CD4-positive, alpha-beta T cell (primary cell): ENCODE measurements at regions not wholly inside any gene's neighbourhood (a gene's known extent, or its start where the extent isn't known, plus 50 kb on each side); places are given as distances from the start of the nearest gene placed in this dataset.

Experiments
- ATAC-seq: fragments of 200-7000 bp; cut with Tn5 transposase; one replicate; pipeline ENCODE4 v1.10.0; 2022; ENCODE audit warnings: mild to moderate bottlenecking; ENCODE audit not compliant: poor library complexity
- CTCF ChIA-PET: fragments of 350-600 bp; sonication (Branson Sonifier 250); formaldehyde crosslinking; loops from one replicate; lab custom pipeline; 2021; ENCODE audit warnings: antibody characterized with exemption, inconsistent platforms; lab: Charles Lee
- POLR2A ChIA-PET: fragments of 350-600 bp; sonication (Branson Sonifier 250); formaldehyde crosslinking; loops from one replicate; lab custom pipeline; 2021; ENCODE audit warnings: antibody characterized with exemption, inconsistent platforms; lab: Charles Lee
- DNase-seq, 14 experiments: peaks; one replicate each; pipeline ENCODE4 v3.0.0-alpha.2; 2013 to 2020; ENCODE audit warnings: mixed read lengths in 2 of 14
- H3K27ac ChIP-seq, 2 donors: one replicate each; pipeline versions ENCODE4 v1.5.1 to v1.7.0; 2013; ENCODE audit warnings: low read length in 2 of 2, low read depth in 1 of 2, mild to moderate bottlenecking in 1 of 2
- H3K27me3 ChIP-seq, 2 experiments: 1 replicate in 1 of 2; 2 replicates in 1 of 2; pipeline versions ENCODE4 v1.6.1 to v1.7.0; 2013; ENCODE audit warnings: low read length in 2 of 2, control low read depth in 1 of 2, mild to moderate bottlenecking in 1 of 2, moderate library complexity in 1 of 2; ENCODE audit not compliant: insufficient read depth in 2 of 2, control insufficient read depth in 1 of 2
- H3K36me3 ChIP-seq: one replicate; pipeline ENCODE4 v1.6.1; 2013; ENCODE audit warnings: low read length, control low read depth; ENCODE audit not compliant: insufficient read depth
- H3K4me1 ChIP-seq: one replicate; pipeline ENCODE4 v1.6.1; 2013; ENCODE audit warnings: low read length, control low read depth; ENCODE audit not compliant: insufficient read depth
- H3K4me3 ChIP-seq: one replicate; pipeline ENCODE4 v1.5.1; 2013; ENCODE audit warnings: mild to moderate bottlenecking, low read length, moderate library complexity
- H3K9me3 ChIP-seq, 2 experiments: 1 replicate in 1 of 2; 2 replicates in 1 of 2; pipeline versions ENCODE4 v1.6.1 to v1.7.0; 2013; ENCODE audit warnings: low read length in 2 of 2, mild to moderate bottlenecking in 2 of 2, control low read depth in 1 of 2, moderate library complexity in 1 of 2; ENCODE audit not compliant: control insufficient read depth in 1 of 2, insufficient read depth in 1 of 2
- H3K27ac Mint-ChIP-seq: one replicate; pipeline ENCODE4 v1.8.0; 2020; ENCODE audit warnings: mixed read lengths
- H3K27me3 Mint-ChIP-seq: one replicate; pipeline ENCODE4 v1.8.0; 2021; ENCODE audit warnings: mixed read lengths
- H3K36me3 Mint-ChIP-seq: one replicate; pipeline ENCODE4 v1.8.0; 2021; ENCODE audit warnings: low read depth, mixed read lengths
- H3K4me1 Mint-ChIP-seq: one replicate; pipeline ENCODE4 v1.8.0; 2021; ENCODE audit warnings: low read depth, mixed read lengths
- H3K4me3 Mint-ChIP-seq: one replicate; pipeline ENCODE4 v1.8.0; 2020; ENCODE audit warnings: mild to moderate bottlenecking, mixed read lengths
- H3K9me3 Mint-ChIP-seq: one replicate; pipeline ENCODE4 v1.8.0; 2020; ENCODE audit warnings: mixed read lengths
- CTCF ChIP-seq: fragments of 200-600 bp; IDR thresholded peaks from one replicate; pipeline ENCODE4 v1.8.0; 2022; ENCODE audit warnings: antibody characterized with exemption, mild to moderate bottlenecking
- intact Hi-C, 2 experiments: fragments of 100-400 bp; cut with DNase I in 1 of 2; cut with micrococcal nuclease in 1 of 2; formaldehyde crosslinking; loops; one replicate each; pipeline versions ENCODE4 v1.15.1 to v1.9.0; 2023 to 2025; cut with DNase I, micrococcal nuclease

- Histone ChIP-seq H3K36me3 (no peaks in the 10 kb centered on the region), H3K4me3 (no peak overlapping the region), H3K27me3 (no peaks in the 10 kb centered on the region), H3K27ac (no peak overlapping the region), H3K4me1 (no peaks in the 10 kb centered on the region), H3K9me3 (no peaks in the 10 kb centered on the region)
- intact Hi-C loops, result no loop called here
- Mint-ChIP-seq H3K4me3 (no peak overlapping the region), H3K4me1 (no peaks in the 10 kb centered on the region), H3K27ac (no peak overlapping the region), H3K36me3 (no peaks in the 10 kb centered on the region), H3K9me3 (peaks cover 4% of the 10 kb centered on the region), H3K27me3 (no peaks in the 10 kb centered on the region)
- ChIA-PET CTCF (no interaction called here), POLR2A (no interaction called here)
- TF ChIP-seq CTCF, result no peak
- ATAC-seq (no peak), DNase-seq (no peak)
Measured at GRCh38 chr3:158976966-158977365, 175.1 kb downstream of the MFSD1 start.

- Mint-ChIP-seq H3K27ac (no peak overlapping the region), H3K36me3 (no peaks in the 10 kb centered on the region), H3K4me1 (no peaks in the 10 kb centered on the region), H3K4me3 (no peak overlapping the region), H3K9me3 (peaks cover 2% of the 10 kb centered on the region), H3K27me3 (no peaks in the 10 kb centered on the region)
- ChIA-PET CTCF (no interaction called here), POLR2A (no interaction called here)
- Histone ChIP-seq H3K27ac (no peak overlapping the region), H3K9me3 (no peaks in the 10 kb centered on the region), H3K27me3 (no peaks in the 10 kb centered on the region), H3K36me3 (no peaks in the 10 kb centered on the region), H3K4me3 (no peak overlapping the region), H3K4me1 (no peaks in the 10 kb centered on the region)
- no peak for TF ChIP-seq CTCF
- intact Hi-C loops, result no loop called here
- DNase-seq (no peak), ATAC-seq (no peak)
Measured at GRCh38 chr3:158977497-158977896, 175.6 kb downstream of the MFSD1 start.

- Mint-ChIP-seq H3K9me3 (peaks cover 4% of the 10 kb centered on the region), H3K27me3 (no peaks in the 10 kb centered on the region), H3K4me1 (no peaks in the 10 kb centered on the region), H3K27ac (no peak overlapping the region), H3K36me3 (no peaks in the 10 kb centered on the region), H3K4me3 (no peak overlapping the region)
- ChIA-PET CTCF (no interaction called here), POLR2A (no interaction called here)
- H3K4me1 ChIP-seq, result no peaks in the 10 kb centered on the region
- H3K27me3 ChIP-seq, result no peaks in the 10 kb centered on the region
- ATAC-seq (no peak), DNase-seq (no peak)
- intact Hi-C loops, result no loop called here
- H3K9me3 ChIP-seq, result no peaks in the 10 kb centered on the region
- H3K4me3 ChIP-seq, result no peak overlapping the region
- H3K36me3 ChIP-seq, result no peaks in the 10 kb centered on the region
- H3K27ac ChIP-seq, result no peak overlapping the region
- TF ChIP-seq CTCF, result no peak
Measured at GRCh38 chr3:158983216-158984099, 181.6 kb downstream of the MFSD1 start.
